GM21737 (cell line): ENCODE measurements at regions not wholly inside any gene's neighbourhood (a gene's known extent, or its start where the extent isn't known, plus 50 kb on each side); places are given as distances from the start of the nearest gene placed in this dataset.

ENCODE experiments used
- ATAC-seq: cut with Tn5 transposase; IDR thresholded peaks from one replicate; pipeline ENCODE4 v1.9.1; 2021; ENCODE audit warnings: mild to moderate bottlenecking, moderate library complexity; ENCODE audit not compliant: unreplicated experiment

DNA sequence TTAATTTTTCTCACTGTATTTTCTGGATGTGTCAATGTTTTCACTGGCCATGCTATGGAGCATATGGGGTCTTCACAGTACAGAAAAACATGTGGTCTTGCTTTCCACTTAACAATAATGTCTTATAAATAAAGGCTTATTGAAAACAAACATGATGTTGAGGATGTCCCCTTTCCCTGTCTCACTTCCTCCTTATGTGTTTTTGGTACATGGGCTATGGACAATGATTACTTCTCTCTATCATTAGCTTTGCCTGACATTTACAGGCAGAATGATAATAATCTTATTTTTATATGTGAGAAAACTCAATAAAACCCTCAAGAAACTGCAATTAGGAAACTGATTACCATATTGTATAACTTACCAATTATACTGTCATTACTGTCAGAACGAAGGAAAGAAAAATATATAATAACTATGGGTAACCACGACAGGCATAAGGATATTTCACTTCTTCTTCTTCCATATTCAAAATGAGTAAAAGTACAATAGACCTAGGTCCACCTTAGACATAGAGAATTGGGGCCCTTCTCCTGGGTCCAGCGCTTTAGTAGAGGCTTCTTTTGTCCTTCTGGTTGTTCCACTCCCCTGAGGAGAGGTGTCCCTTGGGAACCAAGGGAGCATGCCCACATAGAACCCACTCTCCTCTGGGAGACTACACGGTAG is 375.0 kb downstream of the MAN2A1 start:
- ATAC-seq = no peak

DNA sequence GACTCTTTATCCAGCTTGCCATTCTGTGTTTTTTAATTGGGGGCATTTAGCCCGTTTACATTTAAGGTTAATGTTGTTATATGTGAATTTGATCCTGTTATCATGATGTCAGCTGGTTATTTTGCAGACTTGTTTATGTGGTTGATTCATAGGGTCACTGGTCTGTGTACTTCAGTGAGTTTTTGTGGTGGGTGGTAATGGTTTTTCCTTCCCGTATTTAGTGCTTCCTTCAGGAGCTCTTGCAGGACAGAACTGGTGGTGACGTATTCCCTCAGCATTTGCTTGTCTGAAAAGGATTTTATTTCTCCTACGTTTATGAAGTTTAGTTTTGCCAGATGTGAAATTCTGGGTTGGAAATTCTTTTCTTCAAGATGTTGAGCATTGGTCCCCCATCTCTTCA is 381.1 kb downstream of the MAN2A1 start:
- no peak for ATAC-seq

DNA sequence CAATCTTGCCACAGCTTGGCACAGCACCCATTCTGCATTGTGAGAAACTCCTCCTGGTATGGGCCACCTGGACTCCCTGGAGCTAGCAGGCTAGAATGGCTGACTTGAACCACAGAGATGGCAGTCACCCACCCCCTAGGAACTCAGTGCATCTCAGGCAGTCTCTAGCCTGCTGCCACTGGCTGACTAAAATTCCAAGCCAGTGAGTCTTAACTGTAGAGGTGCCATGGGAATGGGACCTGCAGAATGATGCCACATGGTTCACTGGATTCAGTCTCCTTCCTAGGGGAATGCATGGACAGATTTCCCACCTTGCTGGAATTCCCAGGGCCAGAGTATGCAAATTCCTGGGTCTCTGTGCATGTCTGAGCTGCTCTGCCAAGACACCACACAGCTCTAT is 382.9 kb downstream of the MAN2A1 start:
- no peak for ATAC-seq

DNA sequence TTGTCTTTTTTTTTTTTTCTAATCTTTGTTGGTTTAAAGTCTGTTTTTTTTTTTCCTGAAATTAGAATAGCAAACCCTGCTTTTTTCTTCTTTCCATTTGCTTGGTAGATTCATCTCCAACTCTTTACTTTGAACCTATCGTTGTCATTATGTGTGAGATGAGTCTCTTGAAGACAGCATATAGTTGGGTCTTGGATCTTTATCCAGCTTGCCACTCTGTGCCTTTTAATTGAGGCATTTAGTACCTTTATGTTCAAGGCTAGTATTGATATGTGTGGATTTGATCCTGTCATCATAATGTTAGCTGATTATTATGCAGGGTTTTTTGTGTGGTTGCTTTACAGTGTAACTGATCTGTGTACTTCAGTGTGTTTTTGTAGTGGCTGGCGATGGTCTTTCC is 383.8 kb downstream of the MAN2A1 start:
- ATAC-seq = no peak

DNA sequence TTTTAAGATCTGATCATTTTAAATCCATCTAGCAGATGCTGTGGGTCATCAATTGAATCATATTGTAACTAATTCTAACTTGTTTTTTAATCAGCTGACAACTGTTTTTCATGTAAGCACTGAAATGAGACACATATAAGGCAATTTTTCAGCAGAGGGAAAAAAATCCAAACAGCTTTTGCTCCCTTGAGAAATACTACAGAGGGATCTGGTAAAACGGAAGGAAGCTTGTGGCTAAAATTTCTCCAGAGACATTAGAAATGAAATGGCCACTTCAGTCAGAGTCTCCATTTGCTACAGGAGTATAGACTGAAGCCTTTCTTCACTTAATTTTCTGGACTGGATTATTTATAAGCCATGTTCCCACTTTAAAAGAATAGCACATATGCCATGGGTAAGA is 385.9 kb downstream of the MAN2A1 start:
- ATAC-seq = no peak

DNA sequence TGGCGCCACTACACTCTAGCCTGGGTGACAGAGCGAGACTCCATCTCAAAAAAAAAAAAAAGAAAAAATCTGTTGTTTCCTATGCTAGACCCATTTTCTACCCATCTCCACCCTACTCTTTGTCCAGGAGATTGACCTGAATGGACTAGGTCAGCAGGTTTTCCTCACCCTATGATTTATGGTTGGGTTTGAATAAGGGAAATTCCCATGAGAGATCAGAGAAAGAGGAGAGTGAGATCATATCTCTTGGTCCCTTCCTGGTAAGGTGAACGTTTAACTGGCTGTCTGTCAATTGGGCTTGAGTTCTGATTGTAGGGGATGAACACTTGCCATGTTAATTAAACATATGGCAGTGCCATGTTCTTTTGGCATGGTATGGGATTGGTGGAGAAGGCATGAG is 387.4 kb downstream of the MAN2A1 start:
- ATAC-seq = no peak

DNA sequence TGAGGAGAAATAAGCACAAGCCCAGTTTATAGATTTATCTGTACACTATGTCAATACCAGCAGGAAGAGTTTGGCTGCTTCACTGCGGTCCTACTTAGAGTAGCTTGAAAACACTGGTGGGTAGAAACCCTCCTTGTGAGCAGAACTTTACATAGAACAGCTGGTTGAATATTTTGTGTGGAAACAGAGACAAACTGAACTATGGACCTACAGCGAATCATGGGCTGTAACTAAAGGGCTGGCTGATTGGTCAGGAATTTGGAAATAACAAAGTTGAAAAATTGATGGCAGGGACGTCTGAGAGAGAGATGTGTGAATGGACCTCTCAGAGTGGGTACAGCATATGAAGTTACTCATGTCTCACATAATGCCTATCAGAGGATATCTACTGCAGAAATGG is 392.5 kb downstream of the MAN2A1 start:
- ATAC-seq = no peak

DNA sequence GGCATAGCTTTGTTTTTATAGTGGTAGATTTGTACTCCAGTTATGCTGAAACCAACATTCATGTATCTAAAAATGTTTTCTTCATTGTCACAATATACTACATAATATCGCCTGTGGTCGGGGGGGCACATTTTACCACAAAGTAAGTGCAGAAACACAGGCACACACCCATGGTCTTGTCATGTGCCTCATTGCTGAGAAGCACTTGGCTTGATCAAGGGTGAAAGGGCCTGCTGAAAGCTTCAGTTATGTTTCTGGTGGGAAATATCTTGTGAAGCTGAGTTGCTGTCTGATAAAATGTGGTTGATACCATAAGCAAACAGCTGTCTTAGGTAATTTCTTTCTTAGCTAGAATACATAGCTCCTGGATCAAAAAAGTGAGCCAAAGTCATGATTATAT is 393.1 kb downstream of the MAN2A1 start:
- ATAC-seq = no peak

DNA sequence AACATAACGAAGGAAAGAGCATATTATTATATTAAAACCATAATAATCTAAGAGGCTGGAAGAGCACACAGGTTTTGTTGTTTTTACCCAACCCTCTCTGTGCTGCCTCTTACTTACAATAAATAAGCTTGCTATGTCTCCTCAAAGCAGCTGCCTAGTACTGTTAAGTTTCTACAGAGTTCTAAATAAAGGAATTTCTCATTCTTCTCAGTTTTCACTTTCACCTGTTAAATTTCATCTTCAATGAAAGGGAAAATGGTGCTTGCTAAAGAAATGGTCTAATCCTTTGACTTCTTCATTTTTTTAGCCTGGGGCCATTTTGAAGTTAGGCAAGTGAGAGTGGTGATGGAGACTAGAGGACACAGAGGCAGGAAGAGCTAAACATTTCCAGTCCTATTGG is 396.1 kb downstream of the MAN2A1 start:
- no peak for ATAC-seq

DNA sequence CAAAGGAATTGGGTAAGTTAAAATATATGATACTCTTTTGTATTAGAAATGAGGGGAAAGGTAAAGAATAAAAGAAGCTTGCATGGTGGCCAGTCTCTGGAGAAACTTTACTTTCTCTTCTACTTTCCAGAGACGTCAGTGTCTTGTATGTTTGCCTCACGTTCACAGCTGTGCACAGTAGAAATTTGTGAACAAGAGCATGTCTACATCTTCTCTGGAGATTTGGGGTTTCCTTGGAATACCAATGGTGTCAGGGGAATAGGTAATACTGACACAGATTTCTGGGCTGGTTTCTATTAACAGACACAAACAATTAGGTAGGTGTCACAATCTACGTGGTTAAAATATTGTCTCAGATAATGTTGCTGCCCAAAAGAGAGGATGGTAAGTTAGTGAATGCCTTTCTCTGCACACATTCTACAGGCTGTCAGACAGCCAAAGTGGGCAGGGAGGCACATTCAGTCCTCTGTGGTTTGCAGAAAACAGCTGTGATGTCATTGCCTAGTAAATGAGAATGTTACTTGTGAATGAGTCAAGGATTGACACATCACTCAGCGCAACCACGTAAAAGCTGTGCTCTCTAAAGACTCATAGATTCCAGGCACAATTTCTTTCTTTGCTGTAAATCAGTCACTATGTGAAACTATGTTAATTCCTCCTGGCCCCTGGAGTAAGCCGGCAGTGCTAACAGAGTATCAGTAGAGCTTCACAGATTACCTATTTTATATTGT is 397.1 kb downstream of the MAN2A1 start:
- ATAC-seq = no peak

DNA sequence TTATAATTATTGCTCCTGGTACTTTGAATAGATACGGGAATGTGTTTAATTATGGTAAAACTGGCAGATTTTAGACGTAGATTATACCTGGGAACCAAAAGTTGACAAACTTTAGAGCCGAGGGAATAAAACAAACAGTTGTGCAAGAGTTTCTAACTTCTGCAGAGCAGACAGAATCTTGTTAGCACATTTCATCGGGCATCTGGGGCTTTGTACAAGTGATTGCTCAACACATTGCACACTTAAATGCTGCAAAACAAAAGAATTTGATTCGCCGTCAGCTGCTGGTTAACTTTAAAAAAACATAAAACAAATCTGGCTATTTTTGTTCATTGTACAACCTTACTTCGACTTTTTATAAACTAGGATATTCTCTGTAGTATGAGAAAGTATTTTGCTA is 398.1 kb downstream of the MAN2A1 start:
- ATAC-seq = no peak

DNA sequence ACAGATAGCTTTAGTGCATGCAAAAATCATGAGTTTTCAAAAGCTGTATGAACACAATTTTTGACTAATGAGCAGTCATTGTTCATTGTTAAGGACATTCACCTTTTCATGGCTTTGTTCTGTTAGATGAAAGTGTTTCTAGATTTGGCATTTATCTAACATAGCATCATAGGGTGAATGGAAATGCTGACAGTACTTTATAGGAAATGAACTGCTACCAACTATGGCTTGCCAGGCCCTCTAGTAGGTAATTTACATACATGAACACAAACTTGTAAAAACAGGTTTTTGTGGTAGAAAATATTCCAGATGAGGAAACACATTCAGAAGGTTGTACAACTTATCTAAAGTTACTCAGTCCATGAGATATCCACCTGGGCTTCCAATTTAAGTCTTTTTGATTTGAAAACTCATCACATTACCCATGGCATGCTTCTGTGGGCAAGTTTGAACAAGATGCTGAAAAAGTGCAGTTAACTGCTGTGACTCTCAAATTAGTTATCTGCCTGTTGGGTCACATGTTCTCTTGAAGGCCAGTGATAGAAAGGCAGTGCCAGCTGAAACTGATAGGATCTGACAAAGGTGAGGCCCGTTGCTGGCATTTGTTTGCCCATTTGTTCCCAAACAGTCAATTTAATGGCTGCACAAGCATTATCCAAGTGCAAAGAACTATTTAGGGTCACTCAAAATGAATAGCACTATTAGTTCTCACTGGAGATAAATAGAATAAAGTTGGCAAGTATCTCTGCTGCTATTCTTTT is 399.1 kb downstream of the MAN2A1 start:
- no peak for ATAC-seq

DNA sequence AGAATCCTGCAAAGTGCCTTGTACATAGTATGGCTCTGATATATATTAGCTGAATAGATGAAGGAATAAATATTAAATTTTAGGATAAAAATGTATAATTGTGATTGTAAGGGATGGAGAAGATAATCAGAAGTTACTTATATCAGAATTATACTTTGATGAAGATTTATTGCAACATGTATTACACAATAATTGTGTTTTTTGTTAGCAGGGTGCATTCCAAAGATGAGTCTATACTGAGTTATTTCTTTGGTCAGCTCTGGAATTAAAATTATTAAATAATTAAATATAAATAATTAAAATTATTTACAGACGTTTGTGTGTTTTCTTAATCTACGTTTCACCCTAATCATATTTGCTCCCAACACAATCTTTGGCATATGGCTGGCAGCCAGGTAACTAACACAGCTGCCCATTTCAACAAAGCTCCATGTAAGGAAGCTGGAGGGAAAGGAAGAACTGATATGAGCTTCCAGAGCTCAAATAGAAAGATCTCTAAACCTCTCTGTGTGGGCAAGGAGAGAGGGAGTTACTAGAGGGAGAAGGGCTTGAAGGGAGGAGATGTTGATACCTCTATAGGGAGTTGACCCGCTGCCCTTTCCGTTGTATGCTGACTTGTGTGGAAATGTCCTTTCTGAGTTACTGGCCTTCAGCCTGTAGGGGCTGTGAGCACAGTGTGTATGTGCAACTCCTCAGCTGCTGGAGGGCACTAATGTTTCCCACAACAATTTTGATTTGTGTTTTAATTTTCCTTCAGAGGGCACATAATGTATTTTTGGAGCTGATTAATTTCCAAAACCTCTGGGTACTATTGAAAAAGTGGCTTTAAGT is 403.4 kb downstream of the MAN2A1 start:
- ATAC-seq = no peak

DNA sequence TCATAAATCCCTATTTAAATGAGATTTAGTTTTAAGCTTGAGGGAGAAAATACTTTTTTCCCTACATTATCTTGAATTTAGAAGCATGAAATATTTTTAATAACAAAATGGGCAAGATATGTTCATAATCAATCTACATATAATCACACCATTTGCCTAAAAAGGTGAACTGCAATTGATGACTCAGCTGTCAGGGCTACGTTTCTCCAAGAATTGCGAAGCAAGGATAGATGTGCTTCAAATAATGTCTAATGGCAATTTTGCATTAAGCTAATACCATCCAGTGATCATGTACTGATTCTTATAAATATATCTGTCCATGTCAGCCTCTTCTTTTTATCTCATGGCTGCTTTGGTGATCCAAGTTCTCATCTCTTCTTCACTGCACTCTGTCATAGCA is 404.4 kb downstream of the MAN2A1 start:
- no peak for ATAC-seq

DNA sequence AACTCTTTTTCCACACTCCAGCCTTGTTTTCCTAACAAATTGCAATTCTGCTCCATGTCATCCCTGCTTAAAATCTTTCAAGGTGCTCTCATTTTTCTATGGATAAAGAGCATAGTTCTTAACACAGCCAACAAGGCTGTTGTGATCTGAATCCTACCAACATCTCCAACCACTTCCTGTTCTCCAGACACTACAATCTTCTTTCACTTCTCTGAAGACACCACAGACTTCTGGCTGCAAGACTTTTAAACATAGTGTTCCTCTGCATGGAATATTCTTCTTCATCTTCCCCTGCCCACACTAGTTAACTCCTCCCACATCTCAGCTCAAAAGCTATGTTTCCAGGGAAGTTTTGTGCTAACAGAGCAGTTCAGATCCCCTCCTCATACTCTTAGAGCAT is 404.8 kb downstream of the MAN2A1 start:
- ATAC-seq = no peak

DNA sequence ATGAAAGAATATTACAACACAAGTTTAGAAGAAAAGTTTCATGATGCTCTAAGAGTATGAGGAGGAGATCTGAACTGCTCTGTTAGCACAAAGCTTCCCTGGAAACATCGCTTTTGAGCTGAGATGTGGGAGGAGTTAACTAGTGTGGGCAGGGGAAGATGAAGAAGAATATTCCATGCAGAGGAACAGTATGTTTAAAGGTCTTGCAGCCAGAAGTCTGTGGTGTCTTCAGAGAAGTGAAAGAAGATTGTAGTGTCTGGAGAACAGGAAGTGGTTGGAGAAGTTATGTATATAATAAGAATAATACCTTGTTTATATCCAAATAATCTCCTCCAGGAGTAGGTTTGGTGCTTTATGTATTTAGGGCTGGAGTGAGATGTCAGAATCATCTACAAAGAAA is 406.7 kb downstream of the MAN2A1 start:
- ATAC-seq = no peak

DNA sequence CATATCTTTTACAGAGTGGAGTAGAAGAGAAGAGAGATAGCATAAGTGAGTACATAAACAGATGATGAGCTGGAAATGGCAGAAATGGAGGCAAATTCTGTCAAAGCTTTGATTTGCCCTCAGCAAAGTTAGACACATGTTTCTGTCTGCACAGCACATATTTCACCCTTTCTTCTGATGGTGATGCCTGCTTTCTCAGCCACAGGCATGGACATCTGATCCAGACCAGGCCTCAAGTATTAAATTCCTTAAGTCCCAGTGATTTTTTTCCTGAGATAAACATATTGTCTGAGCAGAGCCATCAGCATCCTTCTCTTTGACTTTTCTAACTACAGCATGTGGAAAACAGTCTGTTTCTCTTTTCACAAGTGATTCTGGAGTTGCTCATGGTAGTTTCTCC is 409.8 kb downstream of the MAN2A1 start:
- no peak for ATAC-seq

DNA sequence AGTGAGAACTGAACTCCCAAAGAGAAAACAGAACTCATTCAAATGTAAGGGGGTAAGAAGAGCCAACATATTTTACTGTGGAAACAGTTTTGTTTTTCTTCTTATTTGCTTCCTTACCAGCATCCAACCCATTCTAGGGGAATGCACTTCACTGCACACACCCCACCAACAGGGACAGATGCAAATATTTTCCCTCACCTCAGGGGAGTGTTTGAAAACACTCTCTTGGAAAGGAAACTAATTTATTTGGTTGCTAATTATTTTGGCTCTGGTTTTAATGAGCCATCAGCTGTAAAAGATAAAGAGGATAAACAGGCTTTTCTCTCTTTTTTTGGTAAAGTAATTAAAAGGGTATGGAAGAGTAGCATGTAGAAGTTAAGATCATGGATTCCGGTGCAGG is 413.4 kb downstream of the MAN2A1 start:
- no peak for ATAC-seq

DNA sequence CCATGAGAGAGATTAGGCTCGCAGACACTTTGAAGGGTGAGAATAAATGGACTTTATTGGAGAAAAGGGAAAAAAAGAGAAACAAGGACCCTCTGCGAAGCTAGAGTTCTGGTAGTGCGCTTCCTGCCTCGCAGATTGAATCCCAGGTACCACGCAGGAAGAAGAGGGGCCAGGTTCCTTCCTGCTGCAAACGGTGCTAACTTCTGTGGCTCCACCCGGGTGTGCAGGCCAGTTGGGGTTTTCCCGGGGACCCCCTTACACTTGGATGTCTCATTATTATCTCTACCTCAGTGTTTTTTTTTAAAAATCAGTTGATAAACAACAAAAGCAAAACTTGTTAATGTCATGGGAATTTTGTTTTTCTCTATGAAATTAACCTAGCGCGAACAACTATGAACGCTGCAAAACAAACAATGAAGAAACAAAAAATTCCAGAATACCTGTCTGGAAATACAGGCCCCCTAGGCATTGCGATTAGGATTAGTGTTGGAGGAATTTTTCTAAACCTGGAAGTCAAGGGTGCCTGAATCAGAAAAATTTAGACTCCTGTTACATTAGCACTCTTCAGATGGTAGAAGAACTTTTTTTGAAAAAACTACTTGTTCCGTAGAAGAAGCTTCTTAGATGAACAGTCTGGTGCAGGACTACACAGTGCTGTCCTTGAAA is 414.5 kb downstream of the MAN2A1 start:
- ATAC-seq = no peak

DNA sequence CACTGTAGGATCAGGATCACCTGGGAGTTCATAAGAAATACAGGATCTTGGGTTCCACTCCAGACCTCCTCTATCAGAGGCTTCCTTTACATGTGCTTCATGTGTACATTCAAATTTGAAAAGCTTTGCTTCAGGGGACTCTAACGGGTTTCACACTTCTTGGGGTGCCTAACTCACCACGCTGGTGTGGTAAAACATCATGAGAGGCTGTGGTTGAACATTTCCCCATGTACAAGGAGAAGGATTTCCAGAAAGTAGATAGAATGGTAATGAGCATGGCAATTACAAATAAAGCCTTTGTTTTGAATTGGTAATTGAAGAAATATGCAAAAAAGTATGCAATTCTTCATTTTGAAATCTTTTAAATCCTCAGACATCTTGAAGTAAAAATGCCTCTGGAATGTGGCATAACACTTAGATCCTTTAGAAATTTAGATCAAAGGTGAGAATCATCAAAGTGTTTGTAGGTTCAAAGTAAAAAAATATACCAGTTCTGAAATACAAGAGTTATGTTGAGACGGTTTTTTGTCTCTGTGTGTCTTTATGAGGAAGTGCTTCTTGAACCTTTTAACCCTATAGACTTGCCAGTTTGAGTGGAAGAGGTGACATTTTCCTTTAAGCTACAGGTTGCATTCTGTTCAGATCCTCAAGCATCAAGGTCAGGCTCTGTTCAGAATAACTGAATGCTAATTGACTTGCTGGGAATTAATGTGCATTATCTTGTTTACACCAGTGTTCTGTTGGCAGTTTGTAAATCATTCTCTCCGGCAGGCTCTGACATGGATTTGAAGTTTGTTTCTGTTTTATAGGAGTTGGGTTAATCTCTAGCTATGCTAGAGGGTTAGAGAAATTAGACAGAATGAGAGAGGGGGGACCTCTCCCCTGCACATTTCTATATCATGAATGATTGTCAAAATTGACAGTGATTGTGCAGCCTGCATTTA is 415.3 kb downstream of the MAN2A1 start:
- ATAC-seq = no peak
